H1 (cell line): ENCODE measurements at regions not wholly inside any gene's neighbourhood (a gene's known extent, or its start where the extent isn't known, plus 50 kb on each side); places are given as distances from the start of the nearest gene placed in this dataset.

ENCODE experiments used
- HDAC2 ChIP-seq, 2 experiments: fragments of 300-600 bp in 1 of 2; sonication (generic) in 1 of 2; IDR thresholded peaks; 2 replicates each; pipeline ENCODE4 v1.6.1; 2011 to 2012; ENCODE audit warnings: low read depth in 2 of 2, low read length in 2 of 2, mild to moderate bottlenecking in 2 of 2, moderate library complexity in 2 of 2, borderline replicate concordance in 1 of 2, inconsistent platforms in 1 of 2
- JUND ChIP-seq: IDR thresholded peaks from 2 replicates; pipeline ENCODE4 v1.6.1; 2011; ENCODE audit warnings: mild to moderate bottlenecking, improper control_type of control experiment, low read length
- POLR2A ChIP-seq, 2 experiments: IDR thresholded peaks; 1 replicate in 1 of 2; 2 replicates in 1 of 2; pipeline ENCODE4 v1.6.1; 2011; ENCODE audit warnings: low read depth in 2 of 2, low read length in 2 of 2, mild to moderate bottlenecking in 2 of 2; ENCODE audit errors: control extremely low read depth in 1 of 2
- RNF2 ChIP-seq: fragments of 200-900, 300-1000 bp; sonication (generic); IDR thresholded peaks from 2 replicates; pipeline ENCODE4 v1.7.1; 2016; ENCODE audit warnings: borderline replicate concordance, low read depth, mild to moderate bottlenecking, antibody characterized with exemption, low read length; ENCODE audit not compliant: poor library complexity, severe bottlenecking; ENCODE audit errors: missing control alignments
- SIN3A ChIP-seq, 2 experiments: IDR thresholded peaks in 1 of 2; conservative IDR thresholded peaks in 1 of 2; 2 replicates each; pipeline ENCODE4 v1.6.1; 2011 to 2012; ENCODE audit warnings: low read length in 2 of 2, improper control_type of control experiment in 1 of 2, low read depth in 1 of 2, mild to moderate bottlenecking in 1 of 2
- SIRT6 ChIP-seq: IDR thresholded peaks from one replicate; pipeline ENCODE4 v1.7.1; 2012; ENCODE audit warnings: low read length, inconsistent platforms
- ZNF274 ChIP-seq: IDR thresholded peaks from 2 replicates; pipeline ENCODE4 v1.7.0; 2012; ENCODE audit warnings: low read length, borderline replicate concordance; ENCODE audit errors: extremely low read depth

DNA sequence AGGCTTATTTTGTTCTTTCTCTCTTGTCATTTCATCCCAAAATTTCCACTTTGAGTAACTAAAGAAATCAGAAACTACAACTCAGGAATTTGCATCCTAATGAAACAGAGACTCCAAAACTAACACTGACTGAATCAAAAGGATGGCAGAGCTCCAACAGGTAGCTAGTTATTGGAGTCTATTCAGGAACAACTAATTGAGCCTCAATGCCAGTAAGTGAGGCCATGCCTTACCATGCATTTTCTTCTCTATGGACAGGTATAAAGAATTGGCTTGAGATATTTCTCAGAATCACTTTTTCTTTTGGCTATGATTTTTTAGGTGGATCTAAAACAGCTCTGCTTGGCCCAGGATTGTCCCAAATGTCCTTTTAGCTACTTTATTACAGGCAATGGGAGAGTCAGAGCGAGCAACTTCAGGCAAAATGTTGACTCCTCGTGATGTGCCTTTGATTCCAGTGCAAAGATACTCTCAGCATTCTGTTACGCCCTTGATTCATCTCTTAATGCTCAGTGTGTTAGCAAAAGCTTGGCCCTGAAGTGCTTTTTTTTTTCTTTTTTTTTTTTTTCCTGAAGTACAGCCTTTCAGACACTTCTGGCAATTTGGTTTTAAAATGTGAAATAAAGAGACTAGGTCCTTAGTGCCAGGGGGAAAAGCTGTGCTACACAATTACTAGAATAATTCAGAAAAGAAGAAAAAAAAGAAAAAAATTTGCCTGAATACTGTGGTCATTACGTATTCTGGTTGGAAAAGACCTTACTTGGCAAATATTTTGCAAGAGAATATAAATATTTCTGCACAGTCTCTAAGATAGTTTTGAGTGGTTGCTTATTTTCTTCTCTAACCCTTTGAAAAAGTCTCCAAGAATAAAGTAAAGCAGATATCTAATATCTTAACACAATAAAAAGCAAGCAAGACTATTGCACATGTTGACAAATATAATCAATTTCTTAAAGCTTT lies 423.7 kb downstream of the ANXA1 start:
- no peak for TF ChIP-seq HDAC2 (IDR thresholded peaks at IDR 0.05; ENCODE audit: borderline replicate concordance in 1 of 2, low read depth in 2 of 2, low read length in 2 of 2)
- no peak for TF ChIP-seq SIN3A (conservative IDR thresholded peaks at IDR 0.05 in 1 of 2, IDR thresholded peaks at IDR 0.05 in 1 of 2; ENCODE audit: low read depth in 1 of 2, low read length in 2 of 2)
- TF ChIP-seq SIRT6 = no peak
- no peak for TF ChIP-seq POLR2A (IDR thresholded peaks at IDR 0.05; ENCODE audit: control extremely low read depth in 1 of 2, low read depth in 2 of 2, low read length in 2 of 2)
- TF ChIP-seq JUND = no peak
- TF ChIP-seq ZNF274 = no peak
- TF ChIP-seq RNF2 = no peak
